ENCODE measurements at regions not wholly inside any gene's neighbourhood (a gene's known extent, or its start where the extent isn't known, plus 50 kb on each side); places are given as distances from the start of the nearest gene placed in this dataset.
"Not testable (repeated sequence)": the region's sequence is repeated elsewhere in the genome, so short reads cannot be mapped to it uniquely, and the experiment has no call there.

DNA sequence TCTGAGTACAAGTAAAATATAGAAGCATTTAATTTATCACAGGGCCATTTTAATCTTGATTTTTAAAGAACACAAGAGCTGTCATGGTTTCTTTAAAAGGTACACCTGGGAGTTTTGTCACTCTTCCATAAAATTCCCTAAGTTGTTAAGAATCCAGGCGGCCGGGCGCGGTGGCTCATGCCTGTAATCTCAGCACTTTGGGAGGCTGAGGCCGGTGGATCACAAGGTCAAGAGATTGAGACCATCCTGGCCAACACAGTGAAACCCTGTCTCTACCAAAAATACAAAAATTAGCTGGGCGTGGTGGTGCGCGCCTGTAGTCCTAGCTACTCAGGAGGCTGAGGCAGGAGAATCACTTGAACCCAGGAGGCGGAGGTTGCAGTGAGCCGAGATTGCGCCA lies 278.3 kb downstream of the PCDH17 start:
- not testable (repeated sequence) for DNase-seq (ENCODE audit: low spot score)

DNA sequence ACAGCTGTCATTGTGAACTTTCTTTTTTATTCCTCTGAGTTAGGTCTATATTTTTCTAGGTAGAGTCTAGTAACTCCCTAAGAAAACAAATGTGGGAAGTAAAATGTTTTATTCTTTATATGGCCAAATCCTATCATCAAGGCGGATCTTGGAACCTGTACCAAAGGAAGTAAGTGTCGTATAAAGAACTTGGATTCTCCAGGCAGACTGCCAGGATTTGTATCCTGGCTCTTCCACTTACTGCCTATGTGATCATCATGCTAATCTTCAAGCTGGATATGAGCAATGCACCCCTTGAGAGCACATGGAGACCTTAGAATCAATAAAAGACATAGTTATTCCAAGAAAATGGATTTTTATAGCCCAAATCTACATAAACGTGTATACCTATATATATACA lies 286.5 kb downstream of the PCDH17 start:
- no peak for DNase-seq (ENCODE audit: low spot score)

DNA sequence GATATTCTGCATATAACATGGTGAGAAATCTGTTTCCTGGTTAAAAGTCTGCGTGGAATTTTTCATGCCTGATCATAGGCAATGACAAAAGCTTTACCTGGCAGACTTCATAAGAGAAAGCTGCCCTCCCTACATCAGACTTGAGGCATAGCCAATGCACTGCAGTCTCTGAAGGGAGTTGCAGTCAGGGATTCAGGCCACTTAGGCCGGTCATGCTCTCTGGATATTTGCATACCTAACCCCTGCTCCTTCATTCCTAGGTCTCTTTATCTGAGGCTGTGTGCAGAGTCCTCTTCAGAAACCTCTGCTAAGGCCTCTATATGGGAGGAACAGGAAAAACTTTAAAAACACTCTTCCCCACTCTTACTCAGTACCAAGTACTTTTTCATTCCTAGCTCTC lies 287.4 kb downstream of the PCDH17 start:
- DNase-seq (ENCODE audit: low spot score), result no peak

DNA sequence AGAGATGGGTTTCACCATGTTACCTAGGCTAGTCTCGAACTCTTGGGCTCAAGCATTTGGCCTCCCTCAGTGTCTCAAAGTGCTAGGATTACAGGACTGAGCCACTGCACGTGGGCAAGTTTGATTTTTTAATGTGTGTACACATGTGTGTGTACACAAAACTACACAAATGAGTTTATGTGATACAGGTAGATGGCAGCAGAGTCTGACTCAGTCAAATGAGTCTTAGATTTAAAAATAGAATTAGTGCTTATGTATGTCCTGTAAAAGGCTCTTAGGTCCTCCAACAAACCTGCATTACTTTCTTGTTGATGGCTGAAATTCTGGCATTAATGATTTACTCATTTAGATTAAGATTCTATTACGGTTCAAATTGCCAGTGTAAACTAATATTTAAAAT lies 293.7 kb downstream of the PCDH17 start:
- DNase-seq (ENCODE audit: low spot score), result no peak

DNA sequence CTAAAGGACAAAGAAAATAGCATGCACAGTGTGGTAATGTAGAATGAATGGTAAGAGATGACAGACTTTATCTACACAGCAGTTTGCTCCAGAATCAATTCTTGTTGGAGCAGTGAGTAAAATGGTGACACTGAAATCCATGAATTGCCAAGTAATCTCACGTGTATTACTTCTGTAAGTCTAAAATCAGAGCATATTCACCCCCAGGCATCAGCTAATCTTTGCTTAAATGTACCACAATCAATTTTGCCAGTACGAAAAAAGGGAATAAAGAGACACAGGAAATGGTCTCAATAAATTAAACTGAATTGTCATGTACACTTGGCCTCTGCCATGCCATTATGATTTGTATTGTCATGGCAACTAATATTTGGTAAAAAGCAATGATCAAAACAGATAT lies 294.2 kb downstream of the PCDH17 start:
- no peak for DNase-seq (ENCODE audit: low spot score)

DNA sequence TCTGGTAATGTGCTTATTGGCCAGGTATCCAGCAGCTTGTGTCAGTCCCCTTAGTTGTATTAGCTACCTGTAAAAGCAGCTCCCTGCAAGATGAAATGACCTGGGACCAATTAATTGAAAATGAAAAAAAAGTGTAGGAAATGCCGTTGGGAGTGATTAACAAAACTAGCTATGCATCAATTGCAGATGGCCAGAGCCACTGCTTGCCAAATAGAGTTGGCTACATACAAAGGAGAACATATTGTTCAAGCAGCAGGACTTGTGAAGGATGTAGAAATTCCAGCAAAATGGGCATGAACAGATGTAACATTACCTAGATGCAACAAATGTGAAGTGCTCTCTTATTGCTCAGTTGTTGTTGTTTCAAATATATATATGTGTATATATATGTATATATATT lies 300.5 kb downstream of the PCDH17 start:
- no peak for DNase-seq (ENCODE audit: low spot score)

DNA sequence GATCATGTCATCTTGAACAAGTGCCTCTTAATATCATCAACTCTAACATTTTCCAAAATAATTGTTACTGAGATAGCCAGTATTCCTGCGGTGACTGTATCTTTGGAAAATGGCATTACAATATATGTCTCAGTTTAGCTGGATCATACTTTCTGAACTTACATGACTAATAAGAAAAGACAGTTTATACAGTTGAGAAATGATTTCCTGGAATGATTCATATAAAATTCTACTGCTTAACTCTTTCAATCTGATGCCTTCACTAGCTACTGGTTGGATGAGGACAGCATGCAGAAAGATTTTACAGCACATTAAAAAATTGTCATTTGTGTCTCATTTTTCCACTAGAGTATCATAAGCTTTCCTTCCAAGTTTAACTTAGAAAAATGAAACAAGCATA lies 302.1 kb downstream of the PCDH17 start:
- no peak for DNase-seq (ENCODE audit: low spot score)

DNA sequence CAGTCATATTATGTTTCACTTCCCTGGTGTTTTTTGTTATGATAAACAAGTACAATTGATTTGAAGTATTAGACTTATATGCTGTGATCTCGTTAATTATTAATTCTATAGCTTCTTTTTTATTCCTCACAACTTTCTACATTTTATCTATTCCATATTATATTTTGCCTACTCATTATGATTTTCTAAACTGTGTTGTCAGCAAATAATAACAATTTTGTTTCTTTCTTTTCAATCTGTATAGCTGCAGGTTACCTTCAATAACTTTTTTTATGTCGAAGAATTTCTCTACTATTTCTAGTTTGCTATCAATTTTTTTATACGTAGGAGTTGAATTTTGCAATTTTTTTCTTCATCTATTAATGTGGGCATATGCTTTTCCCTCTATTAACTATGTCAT lies 304.4 kb downstream of the PCDH17 start:
- no peak for DNase-seq (ENCODE audit: low spot score)

DNA sequence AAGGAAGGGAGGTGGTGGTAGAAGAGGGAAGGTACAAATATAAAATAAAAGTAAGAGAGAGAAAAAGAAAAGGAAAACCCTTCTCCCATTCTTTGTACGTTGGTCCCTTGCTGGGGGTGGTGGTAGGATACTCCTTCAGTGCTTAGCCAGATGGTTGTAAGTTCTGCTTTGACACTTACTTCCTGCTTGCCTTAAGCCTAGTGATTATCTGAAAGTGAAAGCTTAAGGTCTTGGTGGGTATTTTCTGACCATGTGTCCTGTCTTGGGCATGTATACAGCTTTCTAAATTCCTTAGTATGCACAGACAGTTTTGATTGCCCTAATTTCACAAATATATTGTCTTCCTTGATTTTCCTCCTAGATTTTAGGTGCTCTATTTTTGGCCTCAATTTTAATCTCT lies 314.8 kb downstream of the PCDH17 start:
- no peak for DNase-seq (ENCODE audit: low spot score)

DNA sequence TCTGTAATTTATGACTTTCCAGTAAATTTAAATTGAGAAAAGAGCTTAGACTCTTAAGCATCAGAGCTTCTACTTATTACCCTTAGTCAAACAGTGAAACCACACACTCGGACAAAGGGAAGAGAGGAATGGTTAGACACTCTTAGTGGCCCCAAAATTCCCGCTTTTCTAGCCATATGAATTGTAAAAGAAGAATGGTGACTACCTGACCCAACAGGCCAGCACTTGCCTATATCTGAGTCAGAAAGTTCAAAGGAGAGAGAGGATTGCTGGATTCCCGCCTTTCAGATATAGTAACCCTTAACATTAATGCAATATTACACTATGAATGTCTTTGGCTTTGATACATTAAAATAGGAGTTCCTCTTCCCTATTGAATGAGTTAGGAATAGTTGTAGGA lies 317.3 kb downstream of the PCDH17 start:
- no peak for DNase-seq (ENCODE audit: low spot score)

DNA sequence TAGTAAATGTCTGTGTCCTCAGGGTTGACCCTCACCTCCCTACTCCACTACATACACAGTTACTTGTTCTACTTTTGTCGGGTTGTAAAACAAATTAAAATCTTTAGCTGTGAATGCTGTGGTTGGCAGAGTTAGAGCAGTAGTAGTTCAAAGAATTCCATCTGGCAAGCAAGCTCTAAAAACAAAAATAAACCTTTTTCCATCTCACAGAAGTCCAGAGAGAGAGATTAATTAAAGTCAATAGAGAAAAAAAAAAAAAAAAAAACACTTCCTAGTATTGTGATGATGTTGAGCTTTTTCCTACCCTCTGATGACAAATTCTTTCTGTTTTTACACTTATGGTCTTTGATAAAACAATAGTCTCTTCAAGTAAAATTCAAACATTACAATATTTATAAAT lies 338.4 kb downstream of the PCDH17 start:
- DNase-seq (ENCODE audit: low spot score), result no peak

DNA sequence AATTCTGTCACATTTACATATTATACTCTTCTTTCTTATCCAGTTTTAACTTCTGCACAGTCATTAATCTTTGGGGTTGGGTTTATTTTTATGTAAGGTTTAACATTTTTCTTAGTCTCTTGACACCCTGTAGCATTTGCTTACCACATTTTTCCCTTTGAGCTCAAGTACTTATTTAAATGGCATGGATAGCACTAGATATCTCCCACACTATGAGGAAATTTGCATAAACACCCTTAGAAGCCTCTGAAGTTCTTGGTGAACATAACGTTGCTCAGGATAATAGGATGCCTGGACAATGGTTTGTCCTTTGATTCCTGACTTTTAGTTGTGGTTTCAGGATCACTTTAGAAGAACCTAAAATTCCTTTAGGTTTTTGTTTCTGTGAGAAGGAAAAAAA lies 338.9 kb downstream of the PCDH17 start:
- DNase-seq (ENCODE audit: low spot score), result no peak

DNA sequence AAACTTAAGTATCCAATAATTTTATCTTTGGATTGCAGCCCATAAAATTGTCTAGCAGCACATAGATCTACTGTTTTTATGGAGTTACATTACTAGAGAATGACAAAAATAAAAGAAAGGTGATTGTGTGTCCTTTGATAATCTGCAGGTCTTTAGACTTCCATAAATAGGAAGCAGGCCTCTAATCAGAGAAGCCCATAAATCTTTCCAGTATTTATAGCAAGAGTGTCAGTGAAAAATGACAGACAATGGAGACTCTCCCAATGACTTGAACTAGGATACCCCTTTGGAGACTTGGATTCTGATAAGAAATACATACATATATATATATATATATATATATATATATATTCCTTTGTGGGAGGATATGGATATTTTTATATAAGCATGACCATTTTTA lies 351.2 kb downstream of the PCDH17 start:
- no peak for DNase-seq (ENCODE audit: low spot score)

DNA sequence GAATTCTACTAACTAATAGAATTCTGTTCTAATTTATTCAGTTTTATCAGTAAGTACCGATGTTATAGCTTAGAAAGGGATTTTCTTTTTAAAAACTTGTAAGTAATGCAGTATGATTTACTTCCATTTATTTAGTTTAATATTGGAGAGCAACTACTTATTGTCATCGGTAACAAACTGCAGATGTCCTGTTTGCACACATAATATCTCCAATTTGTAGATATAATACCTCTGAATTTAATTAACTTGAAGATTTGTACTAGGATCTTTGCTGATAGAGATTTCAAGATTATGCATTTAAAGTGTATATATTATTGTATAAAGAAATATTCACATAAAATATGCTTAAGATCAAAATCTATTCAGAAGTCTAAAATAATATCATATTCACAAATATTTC lies 356.7 kb downstream of the PCDH17 start:
- DNase-seq (ENCODE audit: low spot score), result peak; percentile 30

DNA sequence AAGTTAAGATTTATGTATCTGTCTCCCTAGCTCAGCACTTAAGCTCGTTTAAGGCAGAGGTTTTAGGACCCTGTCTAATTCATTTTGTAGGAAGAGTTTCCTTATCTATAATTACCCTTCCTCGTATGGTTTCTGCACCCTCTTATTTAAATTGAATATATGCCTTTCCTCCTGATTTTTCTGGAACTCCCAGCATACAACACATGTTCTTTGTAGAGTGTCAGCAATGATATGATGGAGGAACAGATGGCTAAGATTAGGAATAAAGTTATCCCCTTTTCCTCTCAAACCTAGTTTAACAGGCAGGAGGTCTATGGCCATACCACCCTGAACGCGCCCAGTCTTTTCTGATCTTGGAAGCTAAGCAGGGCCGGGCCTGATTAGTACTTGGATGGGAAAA lies 359.5 kb downstream of the PCDH17 start:
- DNase-seq (ENCODE audit: low spot score), result peak; percentile 82

DNA sequence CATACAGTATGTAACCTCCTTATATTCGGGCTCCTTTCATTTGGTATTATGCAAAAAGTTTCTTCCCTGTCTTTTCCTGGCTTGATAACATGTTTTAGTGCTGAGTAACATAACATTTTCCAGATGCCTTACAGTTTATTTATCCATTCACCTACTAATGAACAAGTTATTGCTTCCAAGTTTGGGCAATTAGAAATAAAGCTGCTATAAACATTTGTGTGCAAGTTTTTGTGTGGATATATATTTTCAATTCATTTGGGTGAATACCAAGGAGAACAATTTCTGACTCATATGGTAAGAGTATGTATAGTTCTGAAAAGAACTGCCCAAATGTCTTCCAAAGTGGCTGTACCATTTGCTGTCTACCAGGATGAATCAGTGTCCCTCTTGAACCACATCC lies 360.9 kb downstream of the PCDH17 start:
- no peak for DNase-seq (ENCODE audit: low spot score)

DNA sequence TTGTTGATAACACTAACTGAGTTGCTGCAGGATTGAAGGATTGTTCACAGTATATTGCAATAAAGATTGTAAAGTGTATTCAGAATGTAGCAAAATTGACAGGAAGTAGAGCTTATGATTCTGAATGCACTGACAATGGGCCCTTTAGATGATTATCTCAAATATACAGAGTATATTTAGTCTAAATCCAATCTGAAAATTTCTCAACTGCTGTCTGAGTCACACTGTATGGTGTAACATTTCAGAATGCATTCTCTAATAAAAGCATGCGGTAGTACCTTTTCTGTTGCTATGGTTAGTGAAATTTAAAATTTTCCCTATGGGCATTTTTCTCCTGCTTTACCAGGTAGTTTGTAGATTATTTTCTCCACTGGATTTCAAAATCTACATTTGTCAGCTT lies 365.2 kb downstream of the PCDH17 start:
- DNase-seq (ENCODE audit: low spot score), result no peak

DNA sequence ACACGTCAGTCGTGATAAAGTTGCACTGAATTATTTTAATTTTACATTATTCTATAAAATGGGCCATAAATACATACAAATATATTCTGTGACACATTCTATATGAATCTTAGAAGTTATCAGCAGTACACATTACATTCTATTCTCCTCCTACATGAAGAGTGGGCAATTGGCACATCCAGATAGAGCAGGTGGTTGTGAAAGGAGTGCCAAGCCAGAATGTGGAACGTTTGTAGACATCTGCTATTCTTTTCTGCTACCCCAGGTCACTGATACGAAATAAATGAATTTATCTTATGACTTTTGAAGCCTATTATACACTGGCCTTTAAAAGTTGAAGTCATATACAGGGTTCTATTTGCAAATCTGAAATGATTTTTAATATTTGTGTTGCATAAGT lies 373.2 kb downstream of the PCDH17 start:
- DNase-seq (ENCODE audit: low spot score), result no peak

DNA sequence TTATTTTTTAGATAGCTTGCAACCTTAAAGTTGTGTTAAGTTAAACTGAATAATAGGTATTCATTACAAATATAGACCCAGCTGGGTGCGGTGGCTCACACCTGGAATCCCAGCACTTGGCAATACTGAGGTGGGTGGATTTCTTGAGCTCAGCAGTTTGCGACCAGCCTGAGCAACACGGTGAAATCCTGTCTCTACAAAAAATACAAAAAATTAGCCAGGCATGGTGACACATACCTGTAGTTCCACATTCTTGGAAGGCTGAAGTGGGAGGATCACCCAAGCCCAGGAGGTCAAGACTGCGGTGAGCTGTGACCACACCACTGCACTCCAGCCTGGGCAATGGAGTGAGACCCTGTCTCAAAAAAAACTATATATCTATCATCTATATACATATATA lies 386.5 kb downstream of the PCDH17 start:
- no peak for DNase-seq (ENCODE audit: low spot score)

DNA sequence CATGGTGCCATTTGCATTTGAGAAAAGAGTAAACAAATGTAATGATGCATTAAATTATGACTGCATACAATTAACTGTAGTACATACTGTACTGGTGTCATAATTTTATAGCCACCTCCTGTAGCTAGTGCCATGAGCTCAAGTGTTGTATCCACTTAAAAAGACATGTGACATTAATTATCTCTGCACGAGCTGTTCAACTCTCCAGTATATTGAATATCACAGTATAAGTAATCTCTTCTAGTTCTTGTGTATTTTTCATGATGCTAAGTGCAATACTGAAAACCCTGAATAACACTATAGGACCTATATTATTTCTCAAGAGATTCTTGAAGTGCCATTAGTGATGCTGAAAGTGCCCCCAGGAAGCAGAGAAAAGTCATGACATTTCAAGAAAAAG lies 387.3 kb downstream of the PCDH17 start:
- DNase-seq (ENCODE audit: low spot score), result no peak

DNA sequence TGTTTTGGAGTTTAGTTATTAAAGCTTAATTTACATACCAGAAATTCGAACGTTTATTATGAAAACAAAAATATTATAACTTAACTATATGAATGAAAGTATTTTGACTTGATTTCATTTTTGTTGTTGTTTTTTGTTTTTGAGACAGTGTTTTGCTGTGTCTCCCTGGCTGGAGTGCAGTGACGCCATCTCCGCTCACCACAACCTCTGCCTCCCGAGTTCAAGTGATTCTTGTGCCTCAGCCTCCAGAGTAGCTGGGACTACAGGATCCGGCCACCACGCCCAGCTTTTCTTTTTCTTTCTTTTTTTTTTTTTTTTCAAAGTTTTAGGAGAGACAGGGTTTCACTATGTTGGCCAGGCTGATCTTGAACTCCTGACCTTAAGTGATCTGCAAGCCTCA lies 392.6 kb downstream of the PCDH17 start:
- DNase-seq (ENCODE audit: low spot score), result no peak

DNA sequence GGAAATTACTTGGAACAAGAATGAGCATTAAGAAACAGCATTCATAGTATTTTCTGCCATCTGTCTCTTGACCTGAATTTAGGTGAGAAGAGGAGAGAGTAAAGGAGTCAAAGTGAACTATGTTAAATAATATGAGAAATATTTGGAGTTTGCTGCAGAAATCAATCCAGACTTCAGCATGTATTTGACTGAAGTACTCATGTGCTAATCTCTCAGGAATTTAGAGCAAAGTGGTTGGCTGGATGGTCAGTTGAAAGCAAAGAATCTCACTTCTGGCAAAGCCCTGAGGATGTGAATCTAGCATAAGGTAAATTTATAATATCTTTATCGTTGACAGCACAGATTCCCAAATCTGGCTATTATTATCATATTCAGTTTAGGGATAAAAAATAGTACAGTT lies 394.3 kb downstream of the PCDH17 start:
- no peak for DNase-seq (ENCODE audit: low spot score)

DNA sequence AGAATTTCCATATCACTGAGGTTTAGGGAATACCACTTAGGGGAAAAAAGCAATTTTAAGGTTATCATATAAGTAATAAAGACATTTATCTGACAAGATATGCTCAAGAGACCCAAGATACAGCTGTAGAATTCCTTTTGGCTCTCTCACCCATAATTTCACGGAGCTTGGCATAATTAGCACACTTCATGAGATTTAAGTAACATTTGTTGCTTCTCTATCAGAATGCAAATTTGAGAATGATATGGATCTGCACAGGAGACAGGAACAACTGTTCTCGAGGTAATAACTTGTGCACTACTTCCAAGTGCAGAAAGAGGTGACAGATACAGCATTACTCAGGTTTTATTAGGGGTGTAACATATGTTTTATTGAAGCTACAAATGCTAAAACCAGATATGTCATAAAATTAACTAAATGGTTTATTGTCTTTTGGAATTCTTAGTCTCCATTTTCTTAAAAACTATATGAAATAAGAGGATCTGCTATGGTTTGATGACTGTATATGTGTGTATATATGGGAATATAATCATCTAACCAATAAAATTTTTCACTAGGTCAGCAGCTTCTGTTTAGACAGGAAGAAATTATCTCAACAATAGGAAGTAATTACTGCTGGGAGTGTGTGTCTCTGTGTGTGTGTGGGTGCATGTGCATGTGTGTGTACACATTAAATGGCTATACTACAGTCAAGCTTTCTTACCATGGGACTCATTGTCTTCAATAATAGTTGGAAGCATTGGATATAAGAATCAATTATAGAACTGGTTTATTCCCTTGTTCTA lies 401.3 kb downstream of the PCDH17 start:
- DNase-seq (ENCODE audit: low spot score), result no peak

DNA sequence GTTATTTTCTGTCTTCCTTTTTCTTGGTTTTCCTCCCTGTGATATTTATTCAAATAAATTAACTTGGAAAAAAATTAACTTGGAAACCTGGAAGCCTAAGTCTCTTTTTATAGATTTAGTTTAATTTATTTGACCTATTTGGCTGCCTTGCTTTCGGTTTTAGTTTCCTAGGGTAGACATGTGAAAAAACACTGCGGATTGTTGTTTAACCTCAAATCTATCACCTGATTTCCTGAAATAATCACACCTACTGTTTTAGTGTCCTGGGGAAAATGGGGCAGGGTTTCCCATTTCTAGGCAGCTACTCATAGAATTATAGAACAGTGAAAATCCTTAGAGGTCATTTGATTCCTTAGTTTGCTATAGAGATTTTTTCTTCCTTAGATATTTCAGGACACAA lies 412.4 kb downstream of the PCDH17 start:
- DNase-seq (ENCODE audit: low spot score), result no peak

All from SK-N-DZ (cell line).